ENCODE measurements at regions not wholly inside any gene's neighbourhood (a gene's known extent, or its start where the extent isn't known, plus 50 kb on each side); places are given as distances from the start of the nearest gene placed in this dataset.
"Not testable (repeated sequence)": the region's sequence is repeated elsewhere in the genome, so short reads cannot be mapped to it uniquely, and the experiment has no call there.

GRCh38 chr12:131429221-131429620, 281.7 kb upstream of the SFSWAP start:
- TF ChIP-seq REST (IDR thresholded peaks at IDR 0.05; ENCODE audit: borderline replicate concordance); CTCF (IDR thresholded peaks at IDR 0.05; ENCODE audit: poor library complexity, severe bottlenecking); POLR2AphosphoS5 (IDR thresholded peaks at IDR 0.05); EP300 (conservative IDR thresholded peaks at IDR 0.05; ENCODE audit: poor library complexity, severe bottlenecking); TAF1 (IDR thresholded peaks at IDR 0.05; ENCODE audit: low read depth); EZH2 (IDR thresholded peaks at IDR 0.05; ENCODE audit: borderline replicate concordance, insufficient read depth, low read length, poor library complexity, severe bottlenecking); MXI1 (conservative IDR thresholded peaks at IDR 0.05; ENCODE audit: poor library complexity, severe bottlenecking); RAD21 (conservative IDR thresholded peaks at IDR 0.05): not testable (repeated sequence)

Measured in neural cell (in vitro differentiated cells).